ENCODE measurements at regions not wholly inside any gene's neighbourhood (a gene's known extent, or its start where the extent isn't known, plus 50 kb on each side); places are given as distances from the start of the nearest gene placed in this dataset.

GRCh38 chr7:155995183-155995612 is 182.9 kb upstream of the SHH start:
- Histone ChIP-seq H3K36me3 (ENCODE audit: control insufficient read depth, insufficient read depth, low read length) (no peaks in the 10 kb centered on the region), H3K27me3 (replicated peaks; ENCODE audit: control insufficient read depth, insufficient read depth, low read length) (no peaks in the 10 kb centered on the region; the same call in 1 of the 2 replicates), H3K4me1 (no peaks in the 10 kb centered on the region), H3K9me3 (no peaks in the 10 kb centered on the region), H3K4me3 (ENCODE audit: low read depth, low read length) (no peak overlapping the region)
- Mint-ChIP-seq H3K4me1 (ENCODE audit: low read depth, unreplicated experiment) (peaks cover 7% of the 10 kb centered on the region), H3K9me3 (ENCODE audit: unreplicated experiment) (no peaks in the 10 kb centered on the region), H3K27ac (ENCODE audit: unreplicated experiment) (no peak overlapping the region), H3K4me3 (ENCODE audit: unreplicated experiment) (no peak overlapping the region), H3K27me3 (ENCODE audit: insufficient read depth, unreplicated experiment) (no peaks in the 10 kb centered on the region), H3K36me3 (ENCODE audit: insufficient read depth, unreplicated experiment) (no peaks in the 10 kb centered on the region)
- DNase-seq = no peak
- intact Hi-C loops (cut with micrococcal nuclease; ENCODE audit: unreplicated experiment) = no loop called here
- no peak for TF ChIP-seq CTCF (IDR thresholded peaks at IDR 0.05; ENCODE audit: insufficient read depth in 1 of 2, low read depth in 1 of 2, low read length in 1 of 2, severe bottlenecking in 1 of 2, unreplicated experiment in 1 of 2)
- POLR2A ChIA-PET = no interaction called here
- BruUV-seq (replicated peaks) = no TSS peak
- CTCF ChIA-PET = no interaction called here

GRCh38 chr7:155994279-155994811 is 182.1 kb upstream of the SHH start:
- no peak for TF ChIP-seq CTCF (IDR thresholded peaks at IDR 0.05; ENCODE audit: insufficient read depth in 1 of 2, low read depth in 1 of 2, low read length in 1 of 2, severe bottlenecking in 1 of 2, unreplicated experiment in 1 of 2)
- Histone ChIP-seq H3K9me3 (no peaks in the 10 kb centered on the region), H3K36me3 (ENCODE audit: control insufficient read depth, insufficient read depth, low read length) (no peaks in the 10 kb centered on the region), H3K4me1 (no peaks in the 10 kb centered on the region), H3K4me3 (ENCODE audit: low read depth, low read length) (no peak overlapping the region), H3K27me3 (replicated peaks; ENCODE audit: control insufficient read depth, insufficient read depth, low read length) (no peaks in the 10 kb centered on the region; the same call in 1 of the 2 replicates)
- peaks cover 7% of the 10 kb centered on the region for H3K4me1 Mint-ChIP-seq (ENCODE audit: low read depth, unreplicated experiment)
- H3K36me3 Mint-ChIP-seq (ENCODE audit: insufficient read depth, unreplicated experiment) = no peaks in the 10 kb centered on the region
- POLR2A ChIA-PET = no interaction called here
- no TSS peak for BruUV-seq (replicated peaks)
- DNase-seq = peak in 1 of 2 experiments; percentile 12
- CTCF ChIA-PET = no interaction called here
- H3K27ac Mint-ChIP-seq (ENCODE audit: unreplicated experiment) = no peak overlapping the region
- intact Hi-C loops (cut with micrococcal nuclease; ENCODE audit: unreplicated experiment) = no loop called here
- H3K27me3 Mint-ChIP-seq (ENCODE audit: insufficient read depth, unreplicated experiment) = no peaks in the 10 kb centered on the region
- no peak overlapping the region for H3K4me3 Mint-ChIP-seq (ENCODE audit: unreplicated experiment)
- peaks cover 5% of the 10 kb centered on the region for H3K9me3 Mint-ChIP-seq (ENCODE audit: unreplicated experiment)

GRCh38 chr7:155993420-155994278 is 181.4 kb upstream of the SHH start:
- H3K4me3 ChIP-seq (ENCODE audit: low read depth, low read length) = no peak overlapping the region
- H3K36me3 ChIP-seq (ENCODE audit: control insufficient read depth, insufficient read depth, low read length) = no peaks in the 10 kb centered on the region
- BruUV-seq (replicated peaks) = no TSS peak
- no peaks in the 10 kb centered on the region for H3K9me3 ChIP-seq
- H3K27me3 ChIP-seq (replicated peaks; ENCODE audit: control insufficient read depth, insufficient read depth, low read length) = no peaks in the 10 kb centered on the region; the same call in 1 of the 2 replicates
- H3K4me3 Mint-ChIP-seq (ENCODE audit: unreplicated experiment) = no peak overlapping the region
- H3K27ac Mint-ChIP-seq (ENCODE audit: unreplicated experiment) = no peak overlapping the region
- peaks cover 8% of the 10 kb centered on the region for H3K9me3 Mint-ChIP-seq (ENCODE audit: unreplicated experiment)
- no peak for TF ChIP-seq CTCF (IDR thresholded peaks at IDR 0.05; ENCODE audit: insufficient read depth in 1 of 2, low read depth in 1 of 2, low read length in 1 of 2, severe bottlenecking in 1 of 2, unreplicated experiment in 1 of 2)
- peaks cover 7% of the 10 kb centered on the region for H3K4me1 Mint-ChIP-seq (ENCODE audit: low read depth, unreplicated experiment)
- POLR2A ChIA-PET = no interaction called here
- H3K4me1 ChIP-seq = no peaks in the 10 kb centered on the region
- peak in 1 of 2 experiments; percentile 23 for DNase-seq
- intact Hi-C loops (cut with micrococcal nuclease; ENCODE audit: unreplicated experiment) = no loop called here
- CTCF ChIA-PET = no interaction called here
- no peaks in the 10 kb centered on the region for H3K27me3 Mint-ChIP-seq (ENCODE audit: insufficient read depth, unreplicated experiment)
- no peaks in the 10 kb centered on the region for H3K36me3 Mint-ChIP-seq (ENCODE audit: insufficient read depth, unreplicated experiment)
